K562 (cell line): ENCODE measurements at regions not wholly inside any gene's neighbourhood (a gene's known extent, or its start where the extent isn't known, plus 50 kb on each side); places are given as distances from the start of the nearest gene placed in this dataset.

ENCODE experiments used
- GABPB1 ChIP-seq: sonication (generic); formaldehyde crosslinking; IDR thresholded peaks from 2 replicates; pipeline ENCODE4 v1.8.0; 2022; ENCODE audit warnings: mild to moderate bottlenecking, missing genetic modification reagents
- HSF4 ChIP-seq: fragments of 250-450 bp; sonication (Bioruptor Pico); IDR thresholded peaks from 2 replicates; pipeline ENCODE4 v2.1.2; 2022; ENCODE audit warnings: mild to moderate bottlenecking, moderate library complexity, borderline replicate concordance
- KAT2B ChIP-seq: IDR thresholded peaks from one replicate; pipeline ENCODE4 v1.6.1; 2012; ENCODE audit warnings: low read depth, mild to moderate bottlenecking, control low read depth, inconsistent platforms, low read length, moderate library complexity
- ZBTB40 ChIP-seq, 2 experiments: fragments of 450-650 bp in 1 of 2; sonication (generic) in 1 of 2; formaldehyde crosslinking in 1 of 2; IDR thresholded peaks; 2 replicates each; pipeline versions ENCODE4 v1.7.1 to v1.9.0; 2016 to 2022; ENCODE audit warnings: inconsistent platforms in 1 of 2, mild to moderate bottlenecking in 1 of 2, missing genetic modification reagents in 1 of 2
- ZC3H4 ChIP-seq: sonication (generic); formaldehyde crosslinking; IDR thresholded peaks from 2 replicates; pipeline ENCODE4 v1.9.0; 2021; ENCODE audit warnings: missing genetic modification reagents, borderline replicate concordance
- ZNF24 ChIP-seq: fragments of 450-650 bp; IDR thresholded peaks from 2 replicates; pipeline ENCODE4 v1.6.1; 2016
- ZNF253 ChIP-seq: fragments of 250-450 bp; sonication (Bioruptor Pico); conservative IDR thresholded peaks from 2 replicates; pipeline ENCODE4 v1.6.1; 2021; ENCODE audit warnings: mild to moderate bottlenecking
- ZNF282 ChIP-seq: sonication (generic); formaldehyde crosslinking; IDR thresholded peaks from 2 replicates; pipeline ENCODE4 v1.8.1; 2023; ENCODE audit warnings: missing genetic modification reagents
- ZNF518B ChIP-seq: fragments of 250-450 bp; sonication (Bioruptor Pico); IDR thresholded peaks from 2 replicates; pipeline ENCODE4 v1.5.0; 2021; ENCODE audit warnings: mild to moderate bottlenecking, moderate library complexity
- ZNF639 ChIP-seq, 2 experiments: fragments of 200-800 bp in 1 of 2; sonication (Bioruptor generic) in 1 of 2; sonication (generic) in 1 of 2; formaldehyde crosslinking in 1 of 2; IDR thresholded peaks in 1 of 2; conservative IDR thresholded peaks in 1 of 2; 2 replicates each; pipeline versions ENCODE4 v1.5.0 to v1.6.1; 2016 to 2020; ENCODE audit warnings: missing compliant biosample characterization in 1 of 2, missing genetic modification characterization in 1 of 2, missing genetic modification reagents in 1 of 2

GRCh38 chr6:28709478-28710349, 184.0 kb downstream of the GPX5 start (continued):
- peak; percentile 43 for TF ChIP-seq ZBTB40 (IDR thresholded peaks at IDR 0.05)
- TF ChIP-seq ZBTB40 (CRISPR knock-in tag; IDR thresholded peaks at IDR 0.05): peak; percentile 43; the same call in 1 of the 2 replicates
- no peak for TF ChIP-seq ZNF253 (CRISPR knock-in tag)
- no peak for TF ChIP-seq KAT2B
- TF ChIP-seq GABPB1 (CRISPR knock-in tag): no peak
- peak; percentile 37; the same call in 1 of the 2 replicates for TF ChIP-seq ZNF24
- peak in 1 of 2 experiments; percentile 83; a peak in 2 of 4 replicates for TF ChIP-seq ZNF639 (CRISPR knock-in tag; conservative IDR thresholded peaks at IDR 0.05 in 1 of 2, IDR thresholded peaks at IDR 0.05 in 1 of 2)
- no peak for TF ChIP-seq ZNF518B (CRISPR knock-in tag)
- no peak for TF ChIP-seq ZNF282 (CRISPR knock-in tag)
- TF ChIP-seq HSF4 (CRISPR knock-in tag): no peak
- no peak for TF ChIP-seq ZC3H4 (CRISPR knock-in tag)
